ENCODE measurements at regions not wholly inside any gene's neighbourhood (a gene's known extent, or its start where the extent isn't known, plus 50 kb on each side); places are given as distances from the start of the nearest gene placed in this dataset.

DNA sequence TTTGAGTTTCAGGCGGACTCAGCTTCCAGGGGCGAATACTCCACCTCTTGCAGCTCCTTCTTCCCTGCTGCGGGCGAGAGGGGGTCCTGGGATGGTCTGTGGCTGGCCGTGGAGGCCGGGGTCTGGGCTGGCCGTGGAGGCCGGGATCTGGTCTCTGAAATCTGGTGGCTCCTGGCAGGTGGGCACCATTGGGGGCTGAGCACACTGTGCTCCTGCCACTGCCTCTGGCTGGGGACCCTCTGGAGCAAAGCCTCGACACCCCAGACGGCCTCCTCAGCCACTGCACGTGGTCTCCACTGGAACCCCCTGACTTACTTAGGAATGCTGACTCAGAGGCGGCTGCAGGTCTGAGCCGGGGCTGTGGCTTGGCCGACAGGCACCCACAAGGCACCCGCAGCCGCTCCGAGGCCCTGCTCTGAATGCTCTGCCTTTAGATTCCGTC is 100.1 kb upstream of the ALKAL2 start (continued):
- TF ChIP-seq, protein P1, sequence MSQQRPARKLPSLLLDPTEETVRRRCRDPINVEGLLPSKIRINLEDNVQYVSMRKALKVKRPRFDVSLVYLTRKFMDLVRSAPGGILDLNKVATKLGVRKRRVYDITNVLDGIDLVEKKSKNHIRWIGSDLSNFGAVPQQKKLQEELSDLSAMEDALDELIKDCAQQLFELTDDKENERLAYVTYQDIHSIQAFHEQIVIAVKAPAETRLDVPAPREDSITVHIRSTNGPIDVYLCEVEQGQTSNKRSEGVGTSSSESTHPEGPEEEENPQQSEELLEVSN (IDR thresholded peaks at IDR 0.05): no peak
